Large intestine (tissue), 3 donors: ENCODE measurements at regions not wholly inside any gene's neighbourhood (a gene's known extent, or its start where the extent isn't known, plus 50 kb on each side); places are given as distances from the start of the nearest gene placed in this dataset.

Experiments used
- DNase-seq, 2 donors: peaks; one replicate each; pipeline versions ENCODE4 v3.0.0 to v3.0.0-alpha.2; 2013
- H3K27ac ChIP-seq: one replicate; pipeline ENCODE4 v1.5.1; 2013; ENCODE audit warnings: low read length
- H3K27me3 ChIP-seq: 2 replicates; pipeline ENCODE4 v1.6.1; 2013; ENCODE audit warnings: low read length; ENCODE audit not compliant: control insufficient read depth, insufficient read depth
- H3K36me3 ChIP-seq: 2 replicates; pipeline ENCODE4 v1.6.1; 2013; ENCODE audit warnings: low read length; ENCODE audit not compliant: control insufficient read depth, insufficient read depth
- H3K4me1 ChIP-seq: one replicate; pipeline ENCODE4 v1.6.1; 2013; ENCODE audit warnings: low read length; ENCODE audit not compliant: control insufficient read depth, insufficient read depth
- H3K4me3 ChIP-seq: one replicate; pipeline ENCODE4 v1.5.1; 2013; ENCODE audit warnings: low read length
- H3K9me3 ChIP-seq: one replicate; pipeline ENCODE4 v1.6.1; 2013; ENCODE audit warnings: mild to moderate bottlenecking, low read depth, low read length, moderate library complexity; ENCODE audit not compliant: control insufficient read depth
- WGBS: methylation state at CpG from one replicate; pipeline ENCODE4 v1.1.5; 2013; ENCODE audit warnings: low lambda C conversion rate; ENCODE audit not compliant: insufficient coverage; 5-methylcytosine and 5-hydroxymethylcytosine counted together

GRCh38 chr18:34280000-34280399 is 55.3 kb upstream of the NOL4 start:
- Histone ChIP-seq H3K4me1 (no peaks in the 10 kb centered on the region), H3K36me3 (no peaks in the 10 kb centered on the region), H3K27ac (no peak overlapping the region), H3K9me3 (no peaks in the 10 kb centered on the region), H3K27me3 (no peaks in the 10 kb centered on the region), H3K4me3 (no peak overlapping the region)
- no CpG with 5 or more reads among the region's 1 CpG for WGBS
- DNase-seq, result no peak

GRCh38 chr18:34280653-34281052 is 55.9 kb upstream of the NOL4 start:
- Histone ChIP-seq H3K27me3 (no peaks in the 10 kb centered on the region), H3K9me3 (no peaks in the 10 kb centered on the region), H3K4me3 (no peak overlapping the region), H3K36me3 (no peaks in the 10 kb centered on the region), H3K4me1 (no peaks in the 10 kb centered on the region), H3K27ac (no peak overlapping the region)
- DNase-seq, result no peak
- WGBS, result 100% methylated on average over 1 of the region's 4 CpGs

GRCh38 chr18:34281290-34281689 is 56.6 kb upstream of the NOL4 start:
- H3K36me3 ChIP-seq, result no peaks in the 10 kb centered on the region
- H3K4me1 ChIP-seq, result no peaks in the 10 kb centered on the region
- H3K4me3 ChIP-seq, result no peak overlapping the region
- H3K27ac ChIP-seq, result no peak overlapping the region
- peak in 1 of 2 donors; percentile 4 for DNase-seq
- WGBS, result no CpG with 5 or more reads among the region's 2 CpGs
- H3K27me3 ChIP-seq, result no peaks in the 10 kb centered on the region
- no peaks in the 10 kb centered on the region for H3K9me3 ChIP-seq

GRCh38 chr18:34281722-34282121 is 57.0 kb upstream of the NOL4 start:
- Histone ChIP-seq H3K27me3 (no peaks in the 10 kb centered on the region), H3K4me1 (no peaks in the 10 kb centered on the region), H3K9me3 (no peaks in the 10 kb centered on the region), H3K4me3 (no peak overlapping the region), H3K36me3 (no peaks in the 10 kb centered on the region), H3K27ac (no peak overlapping the region)
- no peak for DNase-seq
- no CpG with 5 or more reads among the region's 3 CpGs for WGBS

- Histone ChIP-seq H3K4me1 (no peaks in the 10 kb centered on the region), H3K27me3 (no peaks in the 10 kb centered on the region), H3K36me3 (no peaks in the 10 kb centered on the region), H3K27ac (no peak overlapping the region), H3K4me3 (no peak overlapping the region), H3K9me3 (peaks cover 2% of the 10 kb centered on the region)
- DNase-seq, result peak in 1 of 2 donors; percentile 5
- 50% methylated on average over 1 of the region's 1 CpG for WGBS
These were observed 58.8 kb upstream of the NOL4 start for GRCh38 chr18:34283506-34283905.

- H3K27ac ChIP-seq, result no peak overlapping the region
- no peaks in the 10 kb centered on the region for H3K27me3 ChIP-seq
- no peaks in the 10 kb centered on the region for H3K4me1 ChIP-seq
- H3K4me3 ChIP-seq, result no peak overlapping the region
- no peaks in the 10 kb centered on the region for H3K36me3 ChIP-seq
- peaks cover 2% of the 10 kb centered on the region for H3K9me3 ChIP-seq
- DNase-seq, result no peak
These were observed 63.1 kb upstream of the NOL4 start for GRCh38 chr18:34287825-34288224.

GRCh38 chr18:34292594-34292993 is 67.9 kb upstream of the NOL4 start:
- Histone ChIP-seq H3K27me3 (no peaks in the 10 kb centered on the region), H3K36me3 (no peaks in the 10 kb centered on the region), H3K4me3 (no peak overlapping the region), H3K4me1 (no peaks in the 10 kb centered on the region), H3K27ac (no peak overlapping the region), H3K9me3 (no peaks in the 10 kb centered on the region)
- 0% methylated on average over 1 of the region's 2 CpGs for WGBS
- DNase-seq, result no peak

- Histone ChIP-seq H3K27ac (no peak overlapping the region), H3K36me3 (no peaks in the 10 kb centered on the region), H3K27me3 (no peaks in the 10 kb centered on the region), H3K9me3 (no peaks in the 10 kb centered on the region), H3K4me3 (no peak overlapping the region), H3K4me1 (no peaks in the 10 kb centered on the region)
- no peak for DNase-seq
These were observed 72.6 kb upstream of the NOL4 start for GRCh38 chr18:34297287-34297686.

GRCh38 chr18:34299828-34300227 is 75.1 kb upstream of the NOL4 start:
- H3K4me1 ChIP-seq, result no peaks in the 10 kb centered on the region
- WGBS, result no CpG with 5 or more reads among the region's 3 CpGs
- peaks cover under 1% of the 10 kb centered on the region for H3K9me3 ChIP-seq
- H3K36me3 ChIP-seq, result no peaks in the 10 kb centered on the region
- H3K4me3 ChIP-seq, result no peak overlapping the region
- H3K27ac ChIP-seq, result no peak overlapping the region
- no peak for DNase-seq
- no peaks in the 10 kb centered on the region for H3K27me3 ChIP-seq

GRCh38 chr18:34311468-34311867 is 86.8 kb upstream of the NOL4 start:
- Histone ChIP-seq H3K9me3 (no peaks in the 10 kb centered on the region), H3K36me3 (no peaks in the 10 kb centered on the region), H3K4me3 (no peak overlapping the region), H3K27ac (no peak overlapping the region), H3K4me1 (no peaks in the 10 kb centered on the region), H3K27me3 (no peaks in the 10 kb centered on the region)
- WGBS, result no CpG with 5 or more reads among the region's 1 CpG
- no peak for DNase-seq

- DNase-seq, result no peak
- WGBS, result 100% methylated on average over 1 of the region's 4 CpGs
- H3K9me3 ChIP-seq, result no peaks in the 10 kb centered on the region
- no peaks in the 10 kb centered on the region for H3K4me1 ChIP-seq
- no peaks in the 10 kb centered on the region for H3K36me3 ChIP-seq
- no peak overlapping the region for H3K4me3 ChIP-seq
- no peaks in the 10 kb centered on the region for H3K27me3 ChIP-seq
- H3K27ac ChIP-seq, result no peak overlapping the region
These were observed 90.1 kb upstream of the NOL4 start for GRCh38 chr18:34314847-34315246.
